Colonic mucosa (tissue), 4 donors: ENCODE measurements at regions not wholly inside any gene's neighbourhood (a gene's known extent, or its start where the extent isn't known, plus 50 kb on each side); places are given as distances from the start of the nearest gene placed in this dataset.

Experiments used
- DNase-seq: peaks from one replicate; pipeline ENCODE4 v3.0.0-alpha.2; 2020
- H3K27ac ChIP-seq: fragments of 200-600 bp; one replicate; pipeline ENCODE4 v1.8.0; 2021
- H3K27me3 ChIP-seq: fragments of 200-600 bp; one replicate; pipeline ENCODE4 v1.8.0; 2021
- H3K36me3 ChIP-seq: fragments of 200-600 bp; one replicate; pipeline ENCODE4 v1.8.0; 2021
- H3K4me1 ChIP-seq: fragments of 200-600 bp; one replicate; pipeline ENCODE4 v1.8.0; 2021; ENCODE audit warnings: mild to moderate bottlenecking
- H3K4me3 ChIP-seq: fragments of 200-600 bp; one replicate; pipeline ENCODE4 v1.8.0; 2021
- H3K9ac ChIP-seq, 2 donors: one replicate each; pipeline ENCODE4 v1.7.0; 2013; ENCODE audit warnings: control low read depth in 2 of 2, low read depth in 2 of 2, low read length in 2 of 2
- H3K9me3 ChIP-seq: fragments of 200-600 bp; one replicate; pipeline ENCODE4 v1.8.0; 2021
- CTCF ChIP-seq: fragments of 200-600 bp; IDR thresholded peaks from one replicate; pipeline ENCODE4 v1.8.0; 2022; ENCODE audit warnings: antibody characterized with exemption, mild to moderate bottlenecking
- intact Hi-C: fragments of 100-400 bp; cut with DNase I; formaldehyde crosslinking; loops from one replicate; pipeline ENCODE4 v1.14.1; 2022
- donor health status: healthy.
- donor health status: DM: no; HTN: no; CAD: no.
- donor health status: DM: no; HTN: no; CAD: no.

GRCh38 chr11:115848080-115848479 lies 343.9 kb upstream of the CADM1 start:
- DNase-seq = no peak
- Histone ChIP-seq H3K27ac (no peak overlapping the region), H3K4me1 (no peaks in the 10 kb centered on the region), H3K36me3 (no peaks in the 10 kb centered on the region), H3K9ac (no peak overlapping the region), H3K9me3 (no peaks in the 10 kb centered on the region), H3K27me3 (no peaks in the 10 kb centered on the region), H3K4me3 (no peak overlapping the region)
- intact Hi-C loops = no loop called here
- no peak for TF ChIP-seq CTCF

- Histone ChIP-seq H3K9ac (no peak overlapping the region), H3K27ac (no peak overlapping the region), H3K4me1 (no peaks in the 10 kb centered on the region), H3K27me3 (no peaks in the 10 kb centered on the region), H3K36me3 (no peaks in the 10 kb centered on the region), H3K9me3 (no peaks in the 10 kb centered on the region), H3K4me3 (no peak overlapping the region)
- no peak for TF ChIP-seq CTCF
- intact Hi-C loops = no loop called here
- DNase-seq = no peak
Measured at GRCh38 chr11:115845872-115846271, 341.7 kb upstream of the CADM1 start.

GRCh38 chr11:115843685-115844084 lies 339.5 kb upstream of the CADM1 start:
- H3K9ac ChIP-seq = no peak overlapping the region
- no peak overlapping the region for H3K4me3 ChIP-seq
- H3K27me3 ChIP-seq = no peaks in the 10 kb centered on the region
- no peaks in the 10 kb centered on the region for H3K36me3 ChIP-seq
- DNase-seq = no peak
- no peaks in the 10 kb centered on the region for H3K9me3 ChIP-seq
- H3K27ac ChIP-seq = no peak overlapping the region
- no peak for TF ChIP-seq CTCF
- H3K4me1 ChIP-seq = no peaks in the 10 kb centered on the region
- intact Hi-C loops = no loop called here

GRCh38 chr11:115843111-115843510 lies 338.9 kb upstream of the CADM1 start:
- TF ChIP-seq CTCF = no peak
- Histone ChIP-seq H3K4me1 (no peaks in the 10 kb centered on the region), H3K9me3 (no peaks in the 10 kb centered on the region), H3K27ac (no peak overlapping the region), H3K9ac (no peak overlapping the region), H3K27me3 (no peaks in the 10 kb centered on the region), H3K4me3 (no peak overlapping the region), H3K36me3 (no peaks in the 10 kb centered on the region)
- no peak for DNase-seq
- intact Hi-C loops = no loop called here

- intact Hi-C loops = no loop called here
- H3K27ac ChIP-seq = no peak overlapping the region
- no peaks in the 10 kb centered on the region for H3K36me3 ChIP-seq
- no peaks in the 10 kb centered on the region for H3K27me3 ChIP-seq
- H3K4me1 ChIP-seq = no peaks in the 10 kb centered on the region
- TF ChIP-seq CTCF = no peak
- no peak overlapping the region for H3K9ac ChIP-seq
- H3K4me3 ChIP-seq = no peak overlapping the region
- H3K9me3 ChIP-seq = no peaks in the 10 kb centered on the region
- no peak for DNase-seq
Measured at GRCh38 chr11:115820026-115820425, 315.8 kb upstream of the CADM1 start.

GRCh38 chr11:115819014-115819413 lies 314.8 kb upstream of the CADM1 start:
- Histone ChIP-seq H3K9me3 (no peaks in the 10 kb centered on the region), H3K36me3 (no peaks in the 10 kb centered on the region), H3K27ac (no peak overlapping the region), H3K27me3 (no peaks in the 10 kb centered on the region), H3K4me3 (no peak overlapping the region), H3K9ac (no peak overlapping the region), H3K4me1 (no peaks in the 10 kb centered on the region)
- TF ChIP-seq CTCF = no peak
- intact Hi-C loops = no loop called here
- DNase-seq = no peak
